ENCODE measurements at regions not wholly inside any gene's neighbourhood (a gene's known extent, or its start where the extent isn't known, plus 50 kb on each side); places are given as distances from the start of the nearest gene placed in this dataset.

- no peaks in the 10 kb centered on the region for H3K27me3 Mint-ChIP-seq (ENCODE audit: low read depth)
- H3K4me1 Mint-ChIP-seq (ENCODE audit: low read depth), result no peaks in the 10 kb centered on the region
- no peak overlapping the region for H3K4me3 Mint-ChIP-seq
- no peak overlapping the region for H3K27ac Mint-ChIP-seq
- no peaks in the 10 kb centered on the region for H3K36me3 Mint-ChIP-seq (ENCODE audit: low read depth)
- peaks cover 56% of the 10 kb centered on the region for H3K9me3 Mint-ChIP-seq
These were observed 51.1 kb upstream of the ZNF107 start for GRCh38 chr7:64614812-64615211.

- no peak overlapping the region for H3K27ac Mint-ChIP-seq
- H3K36me3 Mint-ChIP-seq (ENCODE audit: low read depth), result no peaks in the 10 kb centered on the region
- H3K4me3 Mint-ChIP-seq, result no peak overlapping the region
- peaks cover 53% of the 10 kb centered on the region for H3K9me3 Mint-ChIP-seq
- H3K4me1 Mint-ChIP-seq (ENCODE audit: low read depth), result no peaks in the 10 kb centered on the region
- no peaks in the 10 kb centered on the region for H3K27me3 Mint-ChIP-seq (ENCODE audit: low read depth)
These were observed 50.8 kb upstream of the ZNF680 start for GRCh38 chr7:64613653-64614052.

All from T-helper 1 cell treated with Interleukin-12 subunit alpha and Interleukin-12 subunit beta and Interleukin-4 antibody, amounts not matched to agents 30 μg/mL and 1 μg/mL, for 36 hours (primary cell).